CD4-positive, alpha-beta T cell (primary cell): ENCODE measurements at regions not wholly inside any gene's neighbourhood (a gene's known extent, or its start where the extent isn't known, plus 50 kb on each side); places are given as distances from the start of the nearest gene placed in this dataset.

Source experiments
- ATAC-seq: fragments of 200-7000 bp; cut with Tn5 transposase; one replicate; pipeline ENCODE4 v1.10.0; 2022; ENCODE audit warnings: mild to moderate bottlenecking; ENCODE audit not compliant: poor library complexity
- CTCF ChIA-PET: fragments of 350-600 bp; sonication (Branson Sonifier 250); formaldehyde crosslinking; loops from one replicate; lab custom pipeline; 2021; ENCODE audit warnings: antibody characterized with exemption, inconsistent platforms; lab: Charles Lee
- POLR2A ChIA-PET: fragments of 350-600 bp; sonication (Branson Sonifier 250); formaldehyde crosslinking; loops from one replicate; lab custom pipeline; 2021; ENCODE audit warnings: antibody characterized with exemption, inconsistent platforms; lab: Charles Lee
- DNase-seq, 14 experiments: peaks; one replicate each; pipeline ENCODE4 v3.0.0-alpha.2; 2013 to 2020; ENCODE audit warnings: mixed read lengths in 2 of 14
- H3K27ac ChIP-seq, 2 donors: one replicate each; pipeline versions ENCODE4 v1.5.1 to v1.7.0; 2013; ENCODE audit warnings: low read length in 2 of 2, low read depth in 1 of 2, mild to moderate bottlenecking in 1 of 2
- H3K27me3 ChIP-seq, 2 experiments: 1 replicate in 1 of 2; 2 replicates in 1 of 2; pipeline versions ENCODE4 v1.6.1 to v1.7.0; 2013; ENCODE audit warnings: low read length in 2 of 2, control low read depth in 1 of 2, mild to moderate bottlenecking in 1 of 2, moderate library complexity in 1 of 2; ENCODE audit not compliant: insufficient read depth in 2 of 2, control insufficient read depth in 1 of 2
- H3K36me3 ChIP-seq: one replicate; pipeline ENCODE4 v1.6.1; 2013; ENCODE audit warnings: low read length, control low read depth; ENCODE audit not compliant: insufficient read depth
- H3K4me1 ChIP-seq: one replicate; pipeline ENCODE4 v1.6.1; 2013; ENCODE audit warnings: low read length, control low read depth; ENCODE audit not compliant: insufficient read depth
- H3K4me3 ChIP-seq: one replicate; pipeline ENCODE4 v1.5.1; 2013; ENCODE audit warnings: mild to moderate bottlenecking, low read length, moderate library complexity
- H3K9me3 ChIP-seq, 2 experiments: 1 replicate in 1 of 2; 2 replicates in 1 of 2; pipeline versions ENCODE4 v1.6.1 to v1.7.0; 2013; ENCODE audit warnings: low read length in 2 of 2, mild to moderate bottlenecking in 2 of 2, control low read depth in 1 of 2, moderate library complexity in 1 of 2; ENCODE audit not compliant: control insufficient read depth in 1 of 2, insufficient read depth in 1 of 2
- H3K27ac Mint-ChIP-seq: one replicate; pipeline ENCODE4 v1.8.0; 2020; ENCODE audit warnings: mixed read lengths
- H3K27me3 Mint-ChIP-seq: one replicate; pipeline ENCODE4 v1.8.0; 2021; ENCODE audit warnings: mixed read lengths
- H3K36me3 Mint-ChIP-seq: one replicate; pipeline ENCODE4 v1.8.0; 2021; ENCODE audit warnings: low read depth, mixed read lengths
- H3K4me1 Mint-ChIP-seq: one replicate; pipeline ENCODE4 v1.8.0; 2021; ENCODE audit warnings: low read depth, mixed read lengths
- H3K4me3 Mint-ChIP-seq: one replicate; pipeline ENCODE4 v1.8.0; 2020; ENCODE audit warnings: mild to moderate bottlenecking, mixed read lengths
- H3K9me3 Mint-ChIP-seq: one replicate; pipeline ENCODE4 v1.8.0; 2020; ENCODE audit warnings: mixed read lengths
- CTCF ChIP-seq: fragments of 200-600 bp; IDR thresholded peaks from one replicate; pipeline ENCODE4 v1.8.0; 2022; ENCODE audit warnings: antibody characterized with exemption, mild to moderate bottlenecking
- intact Hi-C, 2 experiments: fragments of 100-400 bp; cut with DNase I in 1 of 2; cut with micrococcal nuclease in 1 of 2; formaldehyde crosslinking; loops; one replicate each; pipeline versions ENCODE4 v1.15.1 to v1.9.0; 2023 to 2025; cut with DNase I, micrococcal nuclease

- intact Hi-C loops: no loop called here
- no peak overlapping the region for H3K4me3 ChIP-seq
- Mint-ChIP-seq H3K4me1 (no peaks in the 10 kb centered on the region), H3K4me3 (no peak overlapping the region), H3K27ac (no peak overlapping the region), H3K27me3 (peaks cover 79% of the 10 kb centered on the region), H3K9me3 (peaks cover 5% of the 10 kb centered on the region), H3K36me3 (no peaks in the 10 kb centered on the region)
- DNase-seq: no peak
- CTCF ChIA-PET: no interaction called here
- no peak for TF ChIP-seq CTCF
- no peaks in the 10 kb centered on the region for H3K9me3 ChIP-seq
- no peak overlapping the region for H3K27ac ChIP-seq
- H3K27me3 ChIP-seq: peaks cover 33 to 42% of the 10 kb centered on the region in 2 experiments
- ATAC-seq: no peak
- POLR2A ChIA-PET: no interaction called here
- no peaks in the 10 kb centered on the region for H3K4me1 ChIP-seq
- no peaks in the 10 kb centered on the region for H3K36me3 ChIP-seq
Observed at GRCh38 chr5:138699482-138699881, 53.7 kb upstream of the CTNNA1 start.

GRCh38 chr5:138698713-138699112, 54.5 kb upstream of the CTNNA1 start:
- ChIA-PET CTCF (no interaction called here), POLR2A (no interaction called here)
- Histone ChIP-seq H3K27ac (no peak overlapping the region), H3K4me3 (no peak overlapping the region), H3K27me3 (peaks cover 35 to 50% of the 10 kb centered on the region in 2 experiments), H3K4me1 (no peaks in the 10 kb centered on the region), H3K9me3 (no peaks in the 10 kb centered on the region), H3K36me3 (no peaks in the 10 kb centered on the region)
- no peaks in the 10 kb centered on the region for H3K4me1 Mint-ChIP-seq
- ATAC-seq: no peak
- H3K9me3 Mint-ChIP-seq: peaks cover 5% of the 10 kb centered on the region
- intact Hi-C loops: no loop called here
- no peak overlapping the region for H3K4me3 Mint-ChIP-seq
- H3K27ac Mint-ChIP-seq: no peak overlapping the region
- H3K36me3 Mint-ChIP-seq: no peaks in the 10 kb centered on the region
- no peak for DNase-seq
- TF ChIP-seq CTCF: no peak
- peaks cover 81% of the 10 kb centered on the region for H3K27me3 Mint-ChIP-seq

GRCh38 chr5:138697720-138698360, 55.4 kb upstream of the CTNNA1 start:
- intact Hi-C loops: no loop called here
- CTCF ChIA-PET: interaction anchor here (0.7 kb wide), 1 partner anchor 47 kb away, joined by 3 read pairs; no protein-coding TSS in a partner anchor

More at GRCh38 chr5:138697720-138698360, 55.4 kb upstream of the CTNNA1 start:
- peaks cover 76% of the 10 kb centered on the region for H3K27me3 Mint-ChIP-seq
- Histone ChIP-seq H3K4me3 (no peak overlapping the region), H3K36me3 (no peaks in the 10 kb centered on the region), H3K27me3 (peaks cover 34 to 49% of the 10 kb centered on the region in 2 experiments), H3K9me3 (no peaks in the 10 kb centered on the region), H3K4me1 (no peaks in the 10 kb centered on the region), H3K27ac (no peak overlapping the region)
- POLR2A ChIA-PET: no interaction called here
- H3K4me1 Mint-ChIP-seq: no peaks in the 10 kb centered on the region
- ATAC-seq (no peak), DNase-seq (no peak)
- peaks cover 5% of the 10 kb centered on the region for H3K9me3 Mint-ChIP-seq
- no peaks in the 10 kb centered on the region for H3K36me3 Mint-ChIP-seq
- no peak overlapping the region for H3K27ac Mint-ChIP-seq
- no peak for TF ChIP-seq CTCF
- H3K4me3 Mint-ChIP-seq: no peak overlapping the region
